HEK293 (cell line): ENCODE measurements at regions not wholly inside any gene's neighbourhood (a gene's known extent, or its start where the extent isn't known, plus 50 kb on each side); places are given as distances from the start of the nearest gene placed in this dataset.
"Not testable (repeated sequence)": the region's sequence is repeated elsewhere in the genome, so short reads cannot be mapped to it uniquely, and the experiment has no call there.

ENCODE experiments used
- CTCF ChIA-PET: fragments of 350-600 bp; formaldehyde crosslinking; extraction: SDS; loops from one replicate; lab custom pipeline; 2021; ENCODE audit warnings: antibody characterized with exemption; lab: Yijun Ruan, JAX
- POLR2A ChIA-PET: fragments of 300-600 bp; formaldehyde crosslinking; extraction: SDS; loops from one replicate; lab custom pipeline; 2020; ENCODE audit warnings: antibody characterized with exemption, inconsistent platforms; lab: Yijun Ruan, JAX
- H3K27ac ChIP-seq: fragments of 200-500 bp; sonication (Bioruptor generic); 2 replicates; pipeline ENCODE4 v1.5.1; 2014; ENCODE audit warnings: low read depth, low read length, control low read depth, inconsistent platforms; ENCODE audit errors: extremely low read depth
- H3K36me3 ChIP-seq, 2 experiments: fragments of 200-500 bp in 1 of 2; sonication (Bioruptor generic) in 1 of 2; 1 replicate in 1 of 2; 2 replicates in 1 of 2; pipeline ENCODE4 v1.5.1; 2014 to 2017; ENCODE audit warnings: inconsistent platforms in 2 of 2, low read length in 2 of 2; ENCODE audit not compliant: control insufficient read depth in 2 of 2, insufficient read depth in 1 of 2
- H3K4me1 ChIP-seq: fragments of 200-500 bp; sonication (Bioruptor generic); 2 replicates; pipeline ENCODE4 v1.5.1; 2014; ENCODE audit warnings: mild to moderate bottlenecking, low read length, inconsistent platforms; ENCODE audit not compliant: control insufficient read depth, insufficient read depth
- H3K4me3 ChIP-seq: 2 replicates; pipeline ENCODE4 v1.5.1; 2011; ENCODE audit warnings: low read depth, mild to moderate bottlenecking, control low read depth, low read length, moderate library complexity
- H3K9me3 ChIP-seq: fragments of 200-500 bp; sonication (Bioruptor generic); 2 replicates; pipeline ENCODE4 v1.5.1; 2014; ENCODE audit warnings: low read depth, low read length, inconsistent platforms; ENCODE audit not compliant: control insufficient read depth, insufficient read depth
- CTCF ChIP-seq: fragments of 450-650 bp; formaldehyde crosslinking; IDR thresholded peaks from 2 replicates; pipeline ENCODE4 v1.5.1; 2016; ENCODE audit warnings: missing biosample characterization, missing genetic modification characterization
- HOXC10 ChIP-seq: sonication (generic); formaldehyde crosslinking; IDR thresholded peaks from 2 replicates; pipeline ENCODE4 v1.8.1; 2023; ENCODE audit warnings: mild to moderate bottlenecking, missing genetic modification reagents
- KLF1 ChIP-seq: fragments of 450-650 bp; formaldehyde crosslinking; IDR thresholded peaks from 2 replicates; pipeline ENCODE4 v1.5.1; 2016; ENCODE audit warnings: missing biosample characterization, missing genetic modification characterization
- MZF1 ChIP-seq: fragments of 450-650 bp; formaldehyde crosslinking; IDR thresholded peaks from 2 replicates; pipeline ENCODE4 v1.5.1; 2017; ENCODE audit warnings: missing biosample characterization, missing genetic modification characterization, borderline replicate concordance
- PRDM1 ChIP-seq: fragments of 450-650 bp; formaldehyde crosslinking; IDR thresholded peaks from 2 replicates; pipeline ENCODE4; 2016; ENCODE audit warnings: missing biosample characterization, missing genetic modification characterization
- REPIN1 ChIP-seq: fragments of 450-650 bp; formaldehyde crosslinking; IDR thresholded peaks from 2 replicates; pipeline ENCODE4 v1.5.1; 2017; ENCODE audit warnings: missing biosample characterization, missing genetic modification characterization, low read depth
- SETDB1 ChIP-seq: IDR thresholded peaks from one replicate; pipeline ENCODE4 v1.6.1; 2017; ENCODE audit warnings: mild to moderate bottlenecking, low read length, moderate library complexity, mixed read lengths; ENCODE audit not compliant: insufficient read length
- ZBTB10 ChIP-seq: fragments of 450-650 bp; formaldehyde crosslinking; IDR thresholded peaks from 2 replicates; pipeline ENCODE4 v1.5.1; 2016; ENCODE audit warnings: missing biosample characterization, missing genetic modification characterization
- ZBTB17 ChIP-seq: fragments of 450-650 bp; formaldehyde crosslinking; IDR thresholded peaks from 2 replicates; pipeline ENCODE4 v1.5.1; 2016; ENCODE audit warnings: missing biosample characterization, missing genetic modification characterization
- ZNF350 ChIP-seq: fragments of 450-650 bp; formaldehyde crosslinking; IDR thresholded peaks from 2 replicates; pipeline ENCODE4 v1.5.0; 2017; ENCODE audit warnings: missing biosample characterization, mild to moderate bottlenecking, missing genetic modification characterization
- ZNF449 ChIP-seq: fragments of 450-650 bp; formaldehyde crosslinking; IDR thresholded peaks from 2 replicates; pipeline ENCODE4 v1.5.1; 2017; ENCODE audit warnings: missing biosample characterization, mild to moderate bottlenecking, missing genetic modification characterization, moderate library complexity
- ZNF645 ChIP-seq: fragments of 450-650 bp; formaldehyde crosslinking; IDR thresholded peaks from 2 replicates; pipeline ENCODE4; 2016; ENCODE audit warnings: missing biosample characterization, missing genetic modification characterization
- ZSCAN23 ChIP-seq: fragments of 450-650 bp; formaldehyde crosslinking; IDR thresholded peaks from 2 replicates; pipeline ENCODE4 v1.5.1; 2016; ENCODE audit warnings: missing biosample characterization, missing genetic modification characterization
- ZXDB ChIP-seq: fragments of 450-650 bp; formaldehyde crosslinking; IDR thresholded peaks from 2 replicates; pipeline ENCODE4 v1.5.1; 2016; ENCODE audit warnings: missing biosample characterization, missing genetic modification characterization

- TF ChIP-seq ZNF449 (tag by site-specific recombination) = no peak
Observed at GRCh38 chr14:106633721-106634120, 1107.3 kb downstream of the TMEM121 start (continued).

GRCh38 chr14:106635569-106635968 lies 1109.2 kb downstream of the TMEM121 start:
- H3K4me3 ChIP-seq = no peak overlapping the region
- POLR2A ChIA-PET = no interaction called here
- no peaks in the 10 kb centered on the region for H3K9me3 ChIP-seq
- TF ChIP-seq ZXDB (tag by site-specific recombination) = no peak
- TF ChIP-seq, all 188 proteins: peak for 0
- H3K36me3 ChIP-seq = no peaks in the 10 kb centered on the region
- no peaks in the 10 kb centered on the region for H3K4me1 ChIP-seq
- no peak overlapping the region for H3K27ac ChIP-seq
- CTCF ChIA-PET = interaction anchor here (0.7 to 1.7 kb wide), 4 partner anchors 17 to 237 kb away, joined by 4 to 7 read pairs (median 6); no protein-coding TSS in a partner anchor

GRCh38 chr14:106638786-106639452 lies 1112.5 kb downstream of the TMEM121 start:
- H3K4me3 ChIP-seq, H3K36me3 ChIP-seq, H3K27ac ChIP-seq, H3K9me3 ChIP-seq, H3K4me1 ChIP-seq, POLR2A ChIA-PET: not testable (repeated sequence)
- CTCF ChIA-PET = interaction anchor here (1.3 to 1.5 kb wide), 2 partner anchors 53 to 236 kb away, joined by 3 to 4 read pairs; no protein-coding TSS in a partner anchor
- peak; percentile 31; the same call in 1 of the 2 replicates for TF ChIP-seq CTCF (tag by site-specific recombination)

- Histone ChIP-seq H3K4me3 (no peak overlapping the region), H3K9me3 (no peaks in the 10 kb centered on the region), H3K27ac (no peak overlapping the region), H3K36me3 (no peaks in the 10 kb centered on the region), H3K4me1 (no peaks in the 10 kb centered on the region)
- TF ChIP-seq KLF1 (tag by site-specific recombination) (no peak), SETDB1 (no peak), MZF1 (tag by site-specific recombination) (no peak), ZNF645 (tag by site-specific recombination) (no peak), ZNF350 (tag by site-specific recombination) (no peak), ZBTB10 (tag by site-specific recombination) (no peak), PRDM1 (tag by site-specific recombination) (no peak), REPIN1 (no peak), ZBTB17 (tag by site-specific recombination) (no peak), HOXC10 (CRISPR knock-in tag) (no peak), ZSCAN23 (tag by site-specific recombination) (no peak), ZXDB (tag by site-specific recombination) (no peak)
- CTCF ChIA-PET = no interaction called here
- POLR2A ChIA-PET = no interaction called here
Observed at GRCh38 chr14:106642090-106642489, 1115.7 kb downstream of the TMEM121 start.

- POLR2A ChIA-PET, H3K9me3 ChIP-seq, H3K4me1 ChIP-seq, H3K27ac ChIP-seq, H3K4me3 ChIP-seq, H3K36me3 ChIP-seq: not testable (repeated sequence)
- CTCF ChIA-PET = interaction anchor here (0.7 to 1.4 kb wide), 2 partner anchors 14 to 223 kb away, joined by 3 to 6 read pairs; no protein-coding TSS in a partner anchor
Observed at GRCh38 chr14:106642971-106643370, 1116.6 kb downstream of the TMEM121 start.

- CTCF ChIA-PET = interaction anchor here (1.3 kb wide), 1 partner anchor 15 kb away, joined by 9 read pairs; no protein-coding TSS in a partner anchor
- POLR2A ChIA-PET, H3K9me3 ChIP-seq, H3K36me3 ChIP-seq, H3K4me3 ChIP-seq, H3K27ac ChIP-seq, H3K4me1 ChIP-seq: not testable (repeated sequence)
Observed at GRCh38 chr14:106648874-106649273, 1122.5 kb downstream of the TMEM121 start.
